Inflammatory macrophage treated with lipopolysaccharide for 4 hours (primary cell): ENCODE measurements at regions not wholly inside any gene's neighbourhood (a gene's known extent, or its start where the extent isn't known, plus 50 kb on each side); places are given as distances from the start of the nearest gene placed in this dataset.

Experiments
- DNase-seq: peaks from one replicate; pipeline ENCODE4 v3.0.0-alpha.2; 2020

DNA sequence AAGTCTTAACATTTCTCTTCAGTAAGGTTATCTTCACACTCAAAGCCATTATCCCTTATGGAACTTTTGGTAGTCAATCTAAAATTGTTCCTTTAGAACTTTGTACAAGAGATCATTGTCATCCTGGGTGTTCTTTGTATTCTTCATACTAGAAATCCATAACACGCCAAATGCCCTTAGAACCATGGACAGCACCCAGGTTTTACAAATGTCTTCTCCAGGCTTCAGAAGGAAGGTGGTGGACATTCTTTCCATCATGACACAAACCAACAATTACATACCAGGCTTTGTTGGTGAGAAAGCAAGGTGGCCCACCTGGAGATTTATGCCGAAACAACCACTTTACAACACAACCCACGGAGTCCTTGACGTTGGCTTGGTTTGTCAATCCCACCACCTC, 365.6 kb upstream of the TBX3 start:
- no peak for DNase-seq

DNA sequence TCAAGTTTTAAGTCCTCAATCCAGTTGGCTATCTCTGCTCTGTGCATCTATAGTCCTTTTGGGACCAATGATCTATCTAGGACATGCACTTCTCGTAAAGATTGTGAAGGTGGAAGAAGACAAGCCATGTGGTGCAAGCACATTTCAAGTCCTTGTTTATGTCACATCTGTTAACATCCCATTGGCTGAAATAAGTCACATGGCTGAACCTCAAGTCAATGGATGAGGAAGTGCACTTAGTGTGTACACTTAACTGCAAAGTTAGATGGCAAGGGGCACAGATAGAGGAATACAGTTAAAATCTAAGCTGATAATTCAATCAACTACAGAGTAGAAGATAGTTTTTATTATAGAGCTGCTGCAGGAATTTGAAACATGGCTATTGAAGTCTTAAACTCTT, 362.8 kb upstream of the TBX3 start:
- no peak for DNase-seq

DNA sequence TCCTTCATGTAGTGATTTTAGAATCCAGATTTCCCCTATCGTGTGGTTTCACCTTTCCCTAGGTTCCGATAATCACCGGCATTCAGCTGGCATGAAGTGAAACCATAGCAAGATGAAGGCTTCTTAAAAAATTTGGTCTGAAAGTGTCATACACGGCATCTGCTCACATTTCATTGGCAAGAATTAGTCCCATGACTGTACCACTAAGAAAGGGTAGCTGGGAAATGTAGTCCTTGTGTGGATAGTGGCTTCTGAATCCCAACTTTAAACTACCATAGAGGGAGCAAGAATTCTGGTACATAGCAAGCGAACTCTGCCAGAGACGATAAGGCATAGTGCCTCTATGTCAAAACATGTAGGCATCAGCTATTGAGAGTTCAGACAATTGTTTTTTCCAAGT, 360.1 kb upstream of the TBX3 start:
- DNase-seq: no peak

GRCh38 chr12:115043079-115043478, 359.1 kb upstream of the TBX3 start:
- DNase-seq: no peak

DNA sequence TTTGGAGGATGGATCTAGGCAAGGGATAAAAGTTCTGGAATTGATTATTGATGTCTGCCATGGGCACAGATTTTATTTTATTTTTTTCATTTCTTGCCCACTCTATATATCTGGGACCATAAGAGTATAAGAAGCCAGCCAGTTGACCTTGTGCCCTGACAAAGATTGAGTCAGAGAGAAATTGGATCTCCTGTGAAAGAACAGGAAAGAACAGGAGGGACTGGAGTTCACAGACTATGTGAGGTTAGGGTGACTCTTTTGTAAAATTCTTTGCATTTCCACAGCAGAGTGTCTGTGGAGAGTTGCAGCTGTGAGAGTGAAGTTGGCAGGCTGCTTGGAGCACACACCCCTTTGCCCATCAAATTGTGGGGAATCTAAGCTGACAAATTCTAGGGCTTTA, 358.4 kb upstream of the TBX3 start:
- DNase-seq: no peak

- DNase-seq: no peak
Observed at GRCh38 chr12:115037830-115038229, 353.9 kb upstream of the TBX3 start.

GRCh38 chr12:115035535-115036107, 351.6 kb upstream of the TBX3 start:
- DNase-seq: no peak

GRCh38 chr12:115032521-115032920, 348.5 kb upstream of the TBX3 start:
- DNase-seq: no peak

GRCh38 chr12:115030017-115030416, 346.0 kb upstream of the TBX3 start:
- DNase-seq: no peak

DNA sequence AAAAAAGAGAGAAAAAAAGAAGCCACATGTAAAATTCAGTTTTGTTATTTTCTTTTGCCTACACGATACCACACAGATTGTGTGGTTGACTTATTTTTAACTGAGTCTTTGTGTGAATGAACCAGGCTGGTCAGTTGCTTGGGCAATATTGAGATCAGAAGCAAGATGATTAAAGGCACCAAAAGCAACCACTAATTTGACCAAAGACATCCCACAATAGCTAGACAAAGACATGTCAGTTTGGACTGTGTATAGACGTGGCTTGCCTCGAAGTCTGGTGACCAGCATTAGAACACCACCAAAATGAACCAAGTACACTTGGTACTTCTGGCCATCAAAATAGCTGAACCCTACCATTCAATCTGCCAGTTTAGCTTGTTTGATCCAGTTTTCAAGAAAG, 340.6 kb upstream of the TBX3 start:
- DNase-seq: no peak

GRCh38 chr12:115023279-115024265, 339.6 kb upstream of the TBX3 start:
- no peak for DNase-seq

- no peak for DNase-seq
Observed at GRCh38 chr12:115020091-115020490, 336.1 kb upstream of the TBX3 start.

GRCh38 chr12:115017346-115017745, 333.4 kb upstream of the TBX3 start:
- DNase-seq: no peak

DNA sequence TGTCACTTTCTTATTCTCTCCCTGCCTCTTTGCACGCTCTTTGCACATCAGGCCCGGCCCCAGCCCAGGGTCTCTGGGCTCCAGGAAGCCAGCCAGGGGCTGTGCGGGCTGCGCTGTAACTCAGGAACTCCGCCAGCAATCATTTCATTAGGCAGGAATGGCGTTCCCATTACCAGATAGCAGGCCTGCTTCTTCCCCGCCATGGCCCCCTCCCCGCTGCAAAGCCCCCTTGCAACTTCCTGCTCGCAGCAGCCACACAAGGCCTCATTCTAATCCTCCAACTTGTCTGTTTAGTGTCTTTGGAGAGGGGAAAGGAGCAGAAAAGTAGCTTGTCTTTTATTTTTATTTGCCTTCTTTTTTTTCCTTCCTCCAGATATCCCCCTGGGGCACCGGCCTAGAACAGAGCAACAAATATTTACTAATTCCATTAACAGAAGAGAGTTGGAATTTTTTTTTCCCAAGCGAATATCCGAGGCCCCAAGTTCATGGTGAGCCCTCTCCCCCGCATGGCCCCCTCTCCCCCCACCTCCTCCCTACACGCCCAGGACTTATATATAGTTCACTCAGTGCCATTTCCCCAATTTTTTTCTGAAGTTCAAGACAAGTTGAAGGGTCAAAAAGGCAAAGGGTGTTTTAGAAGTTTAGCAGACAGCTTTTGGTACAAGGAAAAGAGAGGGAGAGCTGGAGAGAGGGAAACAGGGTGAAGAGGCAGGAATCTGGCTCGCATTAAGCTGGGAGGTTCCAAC, 329.4 kb upstream of the TBX3 start:
- DNase-seq: no peak

GRCh38 chr12:115012861-115013235, 328.9 kb upstream of the TBX3 start:
- DNase-seq: no peak

DNA sequence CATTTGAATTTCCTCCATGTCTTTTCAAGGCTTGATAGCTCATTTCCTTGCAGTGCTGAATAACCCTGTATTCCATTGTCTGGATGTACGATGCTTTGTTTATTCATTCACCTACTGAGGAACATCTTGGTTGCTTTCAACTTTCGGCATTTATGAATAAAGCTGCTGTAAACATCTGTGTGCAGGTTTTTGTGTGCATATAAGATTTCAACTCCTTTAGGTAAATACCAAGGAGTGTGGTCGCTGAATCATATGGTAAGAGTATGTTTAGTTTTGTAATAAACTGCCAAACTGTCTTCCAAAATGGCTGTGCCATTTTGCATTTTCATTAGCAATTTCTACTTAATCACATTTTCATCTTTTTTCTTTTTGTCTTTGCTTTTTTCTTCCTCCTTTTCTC, 327.7 kb upstream of the TBX3 start:
- no peak for DNase-seq

DNA sequence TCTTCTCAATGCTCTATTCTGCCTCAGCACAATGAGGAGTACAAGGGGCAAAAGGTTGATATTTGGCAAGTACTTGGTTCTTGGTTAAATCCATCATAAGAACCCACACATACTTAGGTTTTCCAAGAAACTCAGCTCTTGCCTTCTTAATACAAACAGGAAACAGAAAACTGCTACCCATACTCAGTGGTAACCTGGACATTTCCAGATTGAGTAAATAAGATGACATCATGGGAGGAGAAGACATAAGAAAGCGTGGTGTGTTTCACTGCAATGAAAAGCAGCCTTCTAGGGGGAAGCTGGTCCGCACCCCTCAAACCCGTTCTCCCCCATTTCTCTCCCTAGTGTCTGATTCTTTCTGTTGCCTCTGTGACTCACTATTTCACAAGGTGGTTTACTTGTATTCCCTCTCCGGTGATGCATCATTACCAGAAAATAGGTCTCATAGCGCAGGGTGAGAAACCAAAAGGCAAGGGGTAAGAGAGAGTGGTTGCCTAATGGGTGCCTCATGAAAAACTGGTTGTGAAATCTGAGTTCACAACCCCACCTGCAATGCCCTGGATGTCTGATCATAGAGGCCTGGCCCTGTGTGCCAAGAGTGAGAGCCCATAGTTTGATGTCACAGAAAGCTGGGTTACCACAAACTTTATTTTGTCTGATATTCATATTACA, 326.5 kb upstream of the TBX3 start:
- no peak for DNase-seq

GRCh38 chr12:115008929-115009328, 325.0 kb upstream of the TBX3 start:
- no peak for DNase-seq

- no peak for DNase-seq
Observed at GRCh38 chr12:115004470-115005146, 320.6 kb upstream of the TBX3 start.

GRCh38 chr12:115002434-115002833, 318.5 kb upstream of the TBX3 start:
- DNase-seq: no peak

DNA sequence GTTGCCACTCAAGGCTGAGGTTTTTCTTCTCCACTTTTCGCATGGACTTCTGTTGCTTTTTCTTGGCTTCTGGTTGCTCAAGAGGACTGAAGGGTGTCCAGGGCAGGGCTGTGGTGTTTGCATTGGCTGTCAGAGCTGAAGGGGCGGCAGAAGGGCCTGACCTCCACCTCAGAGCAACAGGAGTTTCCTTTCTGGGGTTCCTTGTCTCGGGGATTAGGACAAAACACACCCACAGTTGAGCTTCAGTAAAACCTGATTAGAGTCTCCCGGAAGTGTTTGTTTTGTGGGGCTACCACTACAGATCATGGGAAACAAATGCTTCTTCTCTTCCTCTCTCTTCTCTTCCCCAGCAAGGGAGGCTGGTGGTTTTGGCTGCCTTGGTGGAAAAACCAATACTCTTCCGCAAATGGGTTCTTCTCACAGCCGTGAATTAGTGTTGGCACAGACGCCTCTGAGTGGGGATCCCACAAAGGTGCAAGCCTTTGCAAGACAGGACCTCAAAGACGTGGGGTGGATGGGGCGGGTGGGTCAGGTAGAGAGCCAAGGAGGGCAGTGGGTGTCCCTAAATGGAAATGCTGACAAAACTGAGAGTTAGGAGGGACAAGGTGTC, 317.7 kb upstream of the TBX3 start:
- no peak for DNase-seq

DNA sequence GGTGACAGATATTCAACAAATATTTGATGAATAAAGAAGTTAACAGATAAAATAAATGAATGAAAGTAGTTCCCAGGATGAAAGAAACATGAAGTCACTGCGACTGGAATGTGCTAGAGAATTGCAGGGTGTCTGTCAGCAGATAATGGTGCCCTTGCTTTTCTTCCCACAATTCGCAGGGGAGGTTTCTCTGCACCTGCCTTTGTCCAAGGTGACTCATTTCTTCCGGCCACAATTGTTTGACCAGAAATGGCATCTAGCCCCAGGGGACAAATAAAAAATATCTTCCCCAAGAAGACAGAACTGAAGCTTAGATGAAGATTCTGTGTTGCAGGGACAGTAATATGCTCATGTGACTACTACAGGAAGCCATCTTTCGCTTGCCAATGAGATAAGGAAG, 316.1 kb upstream of the TBX3 start:
- no peak for DNase-seq
